GM23338 (cell line): ENCODE measurements at regions not wholly inside any gene's neighbourhood (a gene's known extent, or its start where the extent isn't known, plus 50 kb on each side); places are given as distances from the start of the nearest gene placed in this dataset.

Experiments
- ATAC-seq: fragments of 200-7000 bp; cut with Tn5 transposase; 3 replicates; pipeline ENCODE4 v1.9.1; 2020
- DNase-seq: peaks from one replicate; pipeline ENCODE4 v3.0.0-alpha.2; 2015; ENCODE audit warnings: low spot score
- H2AFZ ChIP-seq: fragments of 200-600 bp; sonication (generic); 2 replicates; pipeline ENCODE4 v1.8.0; 2016; ENCODE audit warnings: antibody characterized with exemption, mild to moderate bottlenecking, moderate library complexity
- H3F3A ChIP-seq: fragments of 200-600 bp; sonication (generic); replicated peaks from 2 replicates; pipeline ENCODE4 v1.8.0; 2017; ENCODE audit warnings: antibody characterized with exemption, mixed run types, low read depth
- H3K27ac ChIP-seq: fragments of 200-600 bp; sonication (generic); 2 replicates; pipeline ENCODE4 v1.6.1; 2016; ENCODE audit warnings: low read depth
- H3K27me3 ChIP-seq: fragments of 200-600 bp; sonication (generic); 2 replicates; pipeline ENCODE4 v1.8.0; 2016; ENCODE audit warnings: mild to moderate bottlenecking, mixed run types, moderate library complexity; ENCODE audit not compliant: insufficient read depth
- H3K36me3 ChIP-seq: fragments of 200-600 bp; sonication (generic); 2 replicates; pipeline ENCODE4 v1.8.0; 2016; ENCODE audit warnings: mild to moderate bottlenecking; ENCODE audit not compliant: insufficient read depth
- H3K4me1 ChIP-seq: fragments of 200-600 bp; sonication (generic); 2 replicates; pipeline ENCODE4 v1.8.0; 2016; ENCODE audit warnings: mild to moderate bottlenecking, moderate library complexity; ENCODE audit not compliant: insufficient read depth
- H3K4me2 ChIP-seq: fragments of 200-600 bp; sonication (generic); 2 replicates; pipeline ENCODE4 v1.7.1; 2017; ENCODE audit warnings: mixed run types
- H3K4me3 ChIP-seq: fragments of 200-600 bp; sonication (generic); 2 replicates; pipeline ENCODE4 v1.6.1; 2016; ENCODE audit warnings: mixed run types
- H3K79me2 ChIP-seq: fragments of 200-600 bp; sonication (generic); replicated peaks from 2 replicates; pipeline ENCODE4 v1.8.0; 2017; ENCODE audit warnings: mild to moderate bottlenecking; ENCODE audit not compliant: insufficient read depth
- H3K9me2 ChIP-seq: fragments of 200-600 bp; sonication (generic); 2 replicates; pipeline ENCODE4 v1.8.0; 2017; ENCODE audit not compliant: insufficient read depth
- H4K20me1 ChIP-seq: fragments of 200-600 bp; sonication (generic); replicated peaks from 2 replicates; pipeline ENCODE4 v1.8.0; 2017; ENCODE audit warnings: mild to moderate bottlenecking; ENCODE audit not compliant: insufficient read depth
- H3K27ac Mint-ChIP-seq: 2 replicates; pipeline ENCODE4 v1.8.0; 2020; ENCODE audit warnings: inconsistent platforms, mild to moderate bottlenecking, moderate library complexity, mixed read lengths
- H3K27me3 Mint-ChIP-seq: 3 replicates; pipeline ENCODE4 v1.8.0; 2022; ENCODE audit warnings: low read depth, mild to moderate bottlenecking, moderate library complexity, mixed read lengths, inconsistent platforms; ENCODE audit not compliant: insufficient read depth, poor library complexity
- H3K36me3 Mint-ChIP-seq: 3 replicates; pipeline ENCODE4 v1.8.0; 2021; ENCODE audit warnings: low read depth, mild to moderate bottlenecking, inconsistent platforms, moderate library complexity, mixed read lengths
- H3K4me1 Mint-ChIP-seq: 3 replicates; pipeline ENCODE4 v1.8.0; 2020; ENCODE audit warnings: mild to moderate bottlenecking, inconsistent platforms, mixed read lengths
- H3K4me3 Mint-ChIP-seq: 3 replicates; pipeline ENCODE4 v1.8.0; 2021; ENCODE audit warnings: moderate library complexity, mild to moderate bottlenecking, inconsistent platforms, mixed read lengths
- H3K9me3 Mint-ChIP-seq: 3 replicates; pipeline ENCODE4 v1.8.0; 2020; ENCODE audit warnings: moderate library complexity, mild to moderate bottlenecking, inconsistent platforms, mixed read lengths
- CREB1 ChIP-seq: fragments of 250-450 bp; sonication (Bioruptor Pico); IDR thresholded peaks from 2 replicates; pipeline ENCODE4 v1.5.0; 2020; ENCODE audit warnings: low read depth, mild to moderate bottlenecking, moderate library complexity
- CTCF ChIP-seq, 2 experiments: fragments of 200-600 bp in 1 of 2; sonication (generic) in 1 of 2; conservative IDR thresholded peaks; 2 replicates each; pipeline versions ENCODE4 v1.5.1 to v1.6.1; 2016 to 2017; ENCODE audit warnings: antibody characterized with exemption in 2 of 2, low read depth in 2 of 2, mild to moderate bottlenecking in 2 of 2, moderate library complexity in 1 of 2
- EZH2phosphoT487 ChIP-seq: fragments of 200-600 bp; sonication (generic); IDR thresholded peaks from one replicate; pipeline ENCODE4 v1.8.1; 2018; ENCODE audit warnings: antibody characterized with exemption; ENCODE audit not compliant: unreplicated experiment
- JUNB ChIP-seq: IDR thresholded peaks from one replicate; pipeline ENCODE4 v1.6.1; 2016; ENCODE audit warnings: antibody characterized with exemption; ENCODE audit not compliant: unreplicated experiment
- NANOG ChIP-seq: IDR thresholded peaks from 2 replicates; pipeline ENCODE4 v1.6.1; 2016; ENCODE audit warnings: antibody characterized with exemption, borderline replicate concordance
- POLR2AphosphoS5 ChIP-seq: IDR thresholded peaks from 2 replicates; pipeline ENCODE4 v1.6.1; 2016; ENCODE audit warnings: antibody characterized with exemption, low read depth
- REST ChIP-seq: IDR thresholded peaks from one replicate; pipeline ENCODE4 v1.6.1; 2018; ENCODE audit warnings: antibody characterized with exemption; ENCODE audit not compliant: unreplicated experiment
- STAT1 ChIP-seq: IDR thresholded peaks from one replicate; pipeline ENCODE4 v1.6.1; 2016; ENCODE audit warnings: antibody characterized with exemption; ENCODE audit not compliant: unreplicated experiment
- ZNF331 ChIP-seq: fragments of 250-450 bp; sonication (Bioruptor Pico); IDR thresholded peaks from 2 replicates; pipeline ENCODE4 v1.5.0; 2020; ENCODE audit warnings: low read depth, mild to moderate bottlenecking, moderate library complexity

- Mint-ChIP-seq H3K27ac (no peak overlapping the region), H3K27me3 (peaks cover 15% of the 10 kb centered on the region), H3K36me3 (peaks cover 6% of the 10 kb centered on the region; the same call in 2 of the 3 replicates), H3K4me1 (peaks cover 40% of the 10 kb centered on the region), H3K9me3 (peaks cover 11% of the 10 kb centered on the region; the same call in 2 of the 3 replicates), H3K4me3 (no peak overlapping the region)
- H3K4me3 ChIP-seq, result no peak overlapping the region
- TF ChIP-seq CTCF (conservative IDR thresholded peaks at IDR 0.05; ENCODE audit: low read depth in 2 of 2) (no peak), CREB1 (no peak), POLR2AphosphoS5 (no peak), JUNB (no peak), REST (no peak), ZNF331 (no peak)
- no peaks in the 10 kb centered on the region for H4K20me1 ChIP-seq
- no peaks in the 10 kb centered on the region for H3K79me2 ChIP-seq
- H3K27me3 ChIP-seq, result no peaks in the 10 kb centered on the region
- H3K4me2 ChIP-seq, result no peak overlapping the region
- ATAC-seq, result no peak
- no peaks in the 10 kb centered on the region for H3K36me3 ChIP-seq
- H3F3A ChIP-seq, result 0 out of 2 replicates have a peak, but pooled peaks cover 4% of the 10 kb centered on the region
- H3K27ac ChIP-seq, result no peak overlapping the region
- no peak overlapping the region for H2AFZ ChIP-seq
- peaks cover 2% of the 10 kb centered on the region; the same call in 1 of the 2 replicates for H3K9me2 ChIP-seq
- peaks cover 37% of the 10 kb centered on the region for H3K4me1 ChIP-seq
- no peak for DNase-seq
Observed at GRCh38 chr9:7237473-7238246, 479.9 kb downstream of the KDM4C start.

GRCh38 chr9:7236186-7236585 lies 478.4 kb downstream of the KDM4C start:
- peaks cover 35% of the 10 kb centered on the region for H3K4me1 Mint-ChIP-seq
- H3F3A ChIP-seq, result no peaks in the 10 kb centered on the region

More at GRCh38 chr9:7236186-7236585, 478.4 kb downstream of the KDM4C start:
- Histone ChIP-seq H3K27ac (no peak overlapping the region), H3K27me3 (no peaks in the 10 kb centered on the region), H3K9me2 (peaks cover 2% of the 10 kb centered on the region; the same call in 1 of the 2 replicates), H3K36me3 (no peaks in the 10 kb centered on the region), H3K4me2 (no peak overlapping the region), H3K79me2 (no peaks in the 10 kb centered on the region), H2AFZ (no peak overlapping the region), H3K4me1 (peaks cover 37% of the 10 kb centered on the region), H4K20me1 (no peaks in the 10 kb centered on the region), H3K4me3 (no peak overlapping the region)
- Mint-ChIP-seq H3K27me3 (peaks cover 15% of the 10 kb centered on the region), H3K9me3 (peaks cover 8% of the 10 kb centered on the region; the same call in 2 of the 3 replicates), H3K4me3 (no peak overlapping the region), H3K36me3 (no peaks in the 10 kb centered on the region; the same call in 1 of the 3 replicates), H3K27ac (no peak overlapping the region)
- ATAC-seq, result no peak
- DNase-seq, result no peak
- TF ChIP-seq JUNB (no peak), EZH2phosphoT487 (no peak), NANOG (no peak), STAT1 (no peak), REST (no peak), CREB1 (no peak)
